ENCODE measurements at regions not wholly inside any gene's neighbourhood (a gene's known extent, or its start where the extent isn't known, plus 50 kb on each side); places are given as distances from the start of the nearest gene placed in this dataset.
"Not testable (repeated sequence)": the region's sequence is repeated elsewhere in the genome, so short reads cannot be mapped to it uniquely, and the experiment has no call there.

- DNase-seq, result no peak
- no peak for TF ChIP-seq POLR2A (IDR thresholded peaks at IDR 0.05)
- TF ChIP-seq EP300 (IDR thresholded peaks at IDR 0.05), result no peak
These were observed 114.9 kb upstream of the SMIM31 start for GRCh38 chr4:164639001-164639400.

DNA sequence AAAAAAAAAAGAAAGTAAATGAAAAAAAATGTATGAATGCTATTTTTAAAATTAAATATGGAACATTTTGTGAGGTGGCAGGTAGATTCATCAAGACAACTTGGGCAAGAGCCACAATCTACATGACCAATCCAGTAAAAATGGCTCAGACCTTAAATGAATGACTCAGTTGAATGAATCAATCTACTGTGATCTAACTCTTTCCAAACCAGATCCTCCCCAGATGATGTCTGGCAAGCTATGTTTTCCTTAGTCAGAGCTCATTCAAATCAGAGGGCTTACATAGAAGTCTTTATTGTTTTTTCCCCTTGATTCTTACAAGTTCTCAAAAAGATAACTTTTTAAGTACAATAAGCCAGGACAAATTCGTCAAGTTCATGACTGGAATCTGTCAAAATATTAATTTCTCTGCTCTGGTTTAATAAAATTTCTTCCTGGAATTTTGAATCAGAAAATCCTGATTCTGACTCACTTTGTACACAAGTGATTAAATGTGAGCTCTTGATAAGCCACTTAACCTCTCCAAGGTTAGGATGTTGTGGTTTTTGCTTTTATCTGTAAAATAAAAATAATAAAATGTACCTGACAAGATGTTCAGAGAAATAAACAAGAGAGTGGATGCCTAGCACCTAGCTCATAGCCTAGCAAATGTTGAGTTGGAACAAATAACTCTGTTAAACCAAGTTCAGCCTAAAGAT is 105.6 kb upstream of the SMIM31 start:
- Histone ChIP-seq H3K9me3 (no peaks in the 10 kb centered on the region), H3K27ac (no peak overlapping the region), H3K4me1 (no peaks in the 10 kb centered on the region), H3K4me3 (no peak overlapping the region), H3K36me3 (no peaks in the 10 kb centered on the region), H3K27me3 (no peaks in the 10 kb centered on the region)
- DNase-seq, result no peak
- intact Hi-C loops (cut with DNase I; ENCODE audit: low total_unique reads), result no loop called here
- WGBS, 5 donors, result 58 to 68% (median 66%) methylated on average over 1 of the region's 1 CpG
- TF ChIP-seq EP300 (IDR thresholded peaks at IDR 0.05) (no peak), POLR2AphosphoS5 (IDR thresholded peaks at IDR 0.05) (no peak), POLR2A (IDR thresholded peaks at IDR 0.05) (no peak)
- TF ChIP-seq, protein P1, sequence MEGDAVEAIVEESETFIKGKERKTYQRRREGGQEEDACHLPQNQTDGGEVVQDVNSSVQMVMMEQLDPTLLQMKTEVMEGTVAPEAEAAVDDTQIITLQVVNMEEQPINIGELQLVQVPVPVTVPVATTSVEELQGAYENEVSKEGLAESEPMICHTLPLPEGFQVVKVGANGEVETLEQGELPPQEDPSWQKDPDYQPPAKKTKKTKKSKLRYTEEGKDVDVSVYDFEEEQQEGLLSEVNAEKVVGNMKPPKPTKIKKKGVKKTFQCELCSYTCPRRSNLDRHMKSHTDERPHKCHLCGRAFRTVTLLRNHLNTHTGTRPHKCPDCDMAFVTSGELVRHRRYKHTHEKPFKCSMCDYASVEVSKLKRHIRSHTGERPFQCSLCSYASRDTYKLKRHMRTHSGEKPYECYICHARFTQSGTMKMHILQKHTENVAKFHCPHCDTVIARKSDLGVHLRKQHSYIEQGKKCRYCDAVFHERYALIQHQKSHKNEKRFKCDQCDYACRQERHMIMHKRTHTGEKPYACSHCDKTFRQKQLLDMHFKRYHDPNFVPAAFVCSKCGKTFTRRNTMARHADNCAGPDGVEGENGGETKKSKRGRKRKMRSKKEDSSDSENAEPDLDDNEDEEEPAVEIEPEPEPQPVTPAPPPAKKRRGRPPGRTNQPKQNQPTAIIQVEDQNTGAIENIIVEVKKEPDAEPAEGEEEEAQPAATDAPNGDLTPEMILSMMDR (IDR thresholded peaks at IDR 0.05), result no peak

More at GRCh38 chr4:164639001-164639400, 114.9 kb upstream of the SMIM31 start:
- no peaks in the 10 kb centered on the region for H3K4me1 ChIP-seq
- no peak overlapping the region for H3K4me3 ChIP-seq
- H3K27ac ChIP-seq, result no peak overlapping the region
- intact Hi-C loops (cut with DNase I; ENCODE audit: low total_unique reads), result no loop called here
- no peaks in the 10 kb centered on the region for H3K27me3 ChIP-seq
- no peaks in the 10 kb centered on the region for H3K9me3 ChIP-seq
- H3K36me3 ChIP-seq, result no peaks in the 10 kb centered on the region

GRCh38 chr4:164648849-164649212 is 105.1 kb upstream of the SMIM31 start:
- 69 to 90% (median 81%) methylated on average over 4 of the region's 4 CpGs for WGBS, 5 donors
- TF ChIP-seq, protein P1 (IDR thresholded peaks at IDR 0.05), result no peak
- no peak for TF ChIP-seq POLR2A (IDR thresholded peaks at IDR 0.05)
- H3K9me3 ChIP-seq, result no peaks in the 10 kb centered on the region

DNA sequence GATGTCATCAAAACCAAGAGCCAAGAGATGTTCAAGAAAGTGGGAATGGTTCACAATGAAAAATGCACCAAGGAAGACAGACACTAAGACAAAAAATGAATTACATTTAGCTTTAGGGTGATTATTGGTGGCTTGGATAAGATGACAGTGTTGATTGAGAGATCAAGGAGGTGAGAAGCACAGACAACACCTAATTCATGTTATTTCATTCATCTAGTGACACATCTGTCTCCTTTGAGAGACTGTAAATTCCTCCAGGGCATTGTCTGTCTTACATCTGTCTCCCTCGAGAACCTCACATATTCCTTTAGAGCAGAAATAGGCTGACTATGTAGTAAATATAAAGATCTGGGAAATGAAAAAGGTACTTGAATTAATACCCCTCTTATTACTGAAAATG is 94.2 kb upstream of the SMIM31 start:
- WGBS, 5 donors, result 65 to 83% (median 73%) methylated on average over 1 of the region's 1 CpG
- Histone ChIP-seq H3K4me1 (no peaks in the 10 kb centered on the region), H3K9me3 (peaks cover 0 to 6% (median 3%) of the 10 kb centered on the region in 4 donors), H3K27me3 (no peaks in the 10 kb centered on the region), H3K36me3 (no peaks in the 10 kb centered on the region), H3K27ac (no peak overlapping the region), H3K4me3 (no peak overlapping the region)
- intact Hi-C loops (cut with DNase I; ENCODE audit: low total_unique reads), result no loop called here
- TF ChIP-seq, protein P1 (IDR thresholded peaks at IDR 0.05), result no peak
- TF ChIP-seq EP300 (IDR thresholded peaks at IDR 0.05) (no peak), POLR2AphosphoS5 (IDR thresholded peaks at IDR 0.05) (no peak), POLR2A (IDR thresholded peaks at IDR 0.05) (no peak)
- no peak for DNase-seq

More at GRCh38 chr4:164648849-164649212, 105.1 kb upstream of the SMIM31 start:
- no peak for DNase-seq
- Histone ChIP-seq H3K27me3 (no peaks in the 10 kb centered on the region), H3K27ac (no peak overlapping the region), H3K4me1 (no peaks in the 10 kb centered on the region), H3K36me3 (no peaks in the 10 kb centered on the region), H3K4me3 (no peak overlapping the region)
- intact Hi-C loops (cut with DNase I; ENCODE audit: low total_unique reads), result no loop called here

GRCh38 chr4:164676152-164676551 is 77.8 kb upstream of the SMIM31 start:
- H3K27me3 ChIP-seq, result not testable (repeated sequence)

More at GRCh38 chr4:164676152-164676551, 77.8 kb upstream of the SMIM31 start:
- H3K36me3 ChIP-seq; H3K4me3 ChIP-seq; DNase-seq; H3K4me1 ChIP-seq; intact Hi-C loops (cut with DNase I; ENCODE audit: low total_unique reads); H3K9me3 ChIP-seq; H3K27ac ChIP-seq: not testable (repeated sequence)
- 71 to 81% (median 75%) methylated on average over 9 of the region's 9 CpGs for WGBS, 5 donors

Measured in stomach (tissue), 8 donors.